ENCODE measurements at regions not wholly inside any gene's neighbourhood (a gene's known extent, or its start where the extent isn't known, plus 50 kb on each side); places are given as distances from the start of the nearest gene placed in this dataset.

GRCh38 chr5:171710451-171711024 lies 75.1 kb upstream of the SMIM23 start:
- Histone ChIP-seq H3K4me3 (IDR thresholded peaks at IDR 0.05; ENCODE audit: insufficient read depth, low read depth, low read length) (no peak overlapping the region), H3K27ac (no peak overlapping the region), H2AFZ (ENCODE audit: low read depth) (no peak overlapping the region), H3K36me3 (ENCODE audit: insufficient read depth) (no peaks in the 10 kb centered on the region), H3K9ac (no peak overlapping the region), H4K20me1 (ENCODE audit: insufficient read depth) (no peaks in the 10 kb centered on the region), H3K4me2 (no peak overlapping the region), H3K27me3 (ENCODE audit: insufficient read depth, low read depth) (no peaks in the 10 kb centered on the region), H3K4me1 (ENCODE audit: low read depth, poor library complexity, severe bottlenecking) (no peaks in the 10 kb centered on the region), H3K79me2 (ENCODE audit: insufficient read depth, low read depth) (no peaks in the 10 kb centered on the region)
- TF ChIP-seq CTCF (conservative IDR thresholded peaks at IDR 0.05; ENCODE audit: low read depth, low read length): no peak

DNA sequence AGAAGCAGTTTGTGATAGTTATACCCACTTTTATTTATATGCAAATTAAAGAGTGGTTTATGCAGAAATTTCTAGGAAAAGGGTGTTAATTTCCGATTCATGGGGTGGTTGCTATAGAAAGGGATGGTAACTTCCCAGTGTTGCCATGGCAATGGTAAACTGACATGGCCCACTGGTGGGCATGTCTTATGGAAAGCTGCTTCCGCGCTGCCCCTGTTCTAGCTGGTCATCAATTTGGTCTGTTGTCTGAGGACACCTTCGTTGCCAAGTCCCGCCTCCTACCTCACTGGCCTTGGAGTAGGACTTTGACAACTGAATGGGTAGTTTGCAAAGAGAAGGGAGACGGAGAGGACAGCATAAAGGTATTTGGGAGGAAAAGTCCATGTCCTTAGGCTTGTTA lies 74.0 kb upstream of the SMIM23 start:
- Histone ChIP-seq H3K4me3 (IDR thresholded peaks at IDR 0.05; ENCODE audit: insufficient read depth, low read depth, low read length) (no peak overlapping the region), H3K27me3 (ENCODE audit: insufficient read depth, low read depth) (no peaks in the 10 kb centered on the region), H3K4me1 (ENCODE audit: low read depth, poor library complexity, severe bottlenecking) (no peaks in the 10 kb centered on the region), H4K20me1 (ENCODE audit: insufficient read depth) (no peaks in the 10 kb centered on the region), H3K36me3 (ENCODE audit: insufficient read depth) (no peaks in the 10 kb centered on the region), H3K4me2 (no peak overlapping the region), H3K9ac (no peak overlapping the region), H3K27ac (no peak overlapping the region), H3K79me2 (ENCODE audit: insufficient read depth, low read depth) (no peaks in the 10 kb centered on the region), H2AFZ (ENCODE audit: low read depth) (no peak overlapping the region)
- no peak for TF ChIP-seq CTCF (conservative IDR thresholded peaks at IDR 0.05; ENCODE audit: low read depth, low read length)

DNA sequence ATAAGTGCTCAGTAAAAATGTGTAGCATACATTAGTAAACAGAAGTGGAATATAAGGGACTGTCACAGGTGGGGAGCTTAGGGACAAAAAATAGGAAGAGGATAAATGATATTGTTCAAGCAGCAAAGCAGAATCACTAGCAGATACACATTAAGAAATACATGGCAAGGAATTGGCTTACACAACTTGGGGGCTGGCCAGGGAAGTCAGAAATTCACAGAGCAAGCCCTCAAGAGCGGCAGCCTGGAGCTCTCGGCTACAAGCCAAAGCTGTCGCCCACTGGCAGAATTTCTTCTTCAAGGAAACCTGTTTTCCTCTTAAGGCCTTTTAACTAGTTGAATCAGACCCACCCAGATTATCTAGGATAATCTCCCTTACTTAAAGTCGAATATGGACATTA lies 73.0 kb upstream of the SMIM23 start:
- H3K27ac ChIP-seq: no peak overlapping the region
- no peaks in the 10 kb centered on the region for H3K36me3 ChIP-seq (ENCODE audit: insufficient read depth)
- no peak overlapping the region for H3K4me2 ChIP-seq
- no peak overlapping the region for H2AFZ ChIP-seq (ENCODE audit: low read depth)
- H3K79me2 ChIP-seq (ENCODE audit: insufficient read depth, low read depth): no peaks in the 10 kb centered on the region
- no peaks in the 10 kb centered on the region for H4K20me1 ChIP-seq (ENCODE audit: insufficient read depth)
- no peak overlapping the region for H3K4me3 ChIP-seq (IDR thresholded peaks at IDR 0.05; ENCODE audit: insufficient read depth, low read depth, low read length)
- no peaks in the 10 kb centered on the region for H3K4me1 ChIP-seq (ENCODE audit: low read depth, poor library complexity, severe bottlenecking)
- TF ChIP-seq CTCF (conservative IDR thresholded peaks at IDR 0.05; ENCODE audit: low read depth, low read length): no peak
- no peaks in the 10 kb centered on the region for H3K27me3 ChIP-seq (ENCODE audit: insufficient read depth, low read depth)
- no peak overlapping the region for H3K9ac ChIP-seq

DNA sequence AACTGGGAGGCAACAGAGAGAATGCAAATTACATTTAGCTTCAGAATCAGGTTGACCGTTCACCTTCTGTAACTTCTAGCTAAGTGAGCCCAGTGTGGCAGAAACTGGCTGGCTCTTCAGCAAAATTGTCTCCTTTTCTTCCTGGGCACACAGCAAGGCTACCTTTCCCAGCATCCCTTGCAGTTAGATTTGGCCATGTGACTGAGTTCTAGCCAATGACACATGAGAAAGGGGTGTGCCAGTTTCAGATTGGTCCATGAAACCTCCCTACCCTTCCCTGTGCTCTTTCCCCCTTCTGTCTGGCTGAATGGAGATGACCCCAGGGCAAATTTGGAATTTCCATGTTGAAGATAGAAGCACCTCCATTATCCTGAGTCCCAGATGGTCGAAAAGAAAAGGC lies 72.5 kb upstream of the SMIM23 start:
- Histone ChIP-seq H3K4me3 (IDR thresholded peaks at IDR 0.05; ENCODE audit: insufficient read depth, low read depth, low read length) (no peak overlapping the region), H3K27ac (no peak overlapping the region), H3K4me1 (ENCODE audit: low read depth, poor library complexity, severe bottlenecking) (no peaks in the 10 kb centered on the region), H2AFZ (ENCODE audit: low read depth) (no peak overlapping the region), H3K27me3 (ENCODE audit: insufficient read depth, low read depth) (no peaks in the 10 kb centered on the region), H3K4me2 (no peak overlapping the region), H3K79me2 (ENCODE audit: insufficient read depth, low read depth) (no peaks in the 10 kb centered on the region), H4K20me1 (ENCODE audit: insufficient read depth) (no peaks in the 10 kb centered on the region), H3K9ac (no peak overlapping the region), H3K36me3 (ENCODE audit: insufficient read depth) (no peaks in the 10 kb centered on the region)
- TF ChIP-seq CTCF (conservative IDR thresholded peaks at IDR 0.05; ENCODE audit: low read depth, low read length): no peak

Measured in KMS-11 (cell line).